WTC11 (cell line): ENCODE measurements at regions not wholly inside any gene's neighbourhood (a gene's known extent, or its start where the extent isn't known, plus 50 kb on each side); places are given as distances from the start of the nearest gene placed in this dataset.

Experiments used
- ATF2 ChIP-seq: sonication (generic); formaldehyde crosslinking; IDR thresholded peaks from 2 replicates; pipeline ENCODE4 v1.8.1; 2022; ENCODE audit warnings: low read depth, missing genetic modification reagents, borderline replicate concordance
- ATF3 ChIP-seq: sonication (generic); formaldehyde crosslinking; conservative IDR thresholded peaks from 2 replicates; pipeline ENCODE4 v1.8.1; 2022; ENCODE audit warnings: mild to moderate bottlenecking, missing genetic modification reagents
- CTCF ChIP-seq: fragments of 200-600 bp; IDR thresholded peaks from 2 replicates; pipeline ENCODE4 v1.8.0; 2022; ENCODE audit warnings: antibody characterized with exemption

- no peak for TF ChIP-seq ATF3 (CRISPR knock-in tag)
- TF ChIP-seq ATF2 (CRISPR knock-in tag) = no peak
- TF ChIP-seq CTCF = no peak
These were observed 53.6 kb upstream of the FARP1 start for GRCh38 chr13:98089246-98089645.
